CD14-positive monocyte (primary cell): ENCODE measurements at regions not wholly inside any gene's neighbourhood (a gene's known extent, or its start where the extent isn't known, plus 50 kb on each side); places are given as distances from the start of the nearest gene placed in this dataset.

ENCODE experiments used
- DNase-seq, 3 donors: peaks; one replicate each; pipeline ENCODE4 v3.0.0-alpha.2; 2011 to 2022
- H2AFZ ChIP-seq: 2 replicates; pipeline ENCODE4 v1.6.0; 2012; ENCODE audit warnings: mild to moderate bottlenecking, low read depth, low read length, inconsistent platforms; ENCODE audit not compliant: insufficient read depth, poor library complexity, severe bottlenecking
- H3K27ac ChIP-seq, 2 donors: 1 replicate in 1 of 2; 2 replicates in 1 of 2; pipeline ENCODE4 v1.5.1; 2012 to 2013; ENCODE audit warnings: low read length in 2 of 2, control low read depth in 1 of 2, inconsistent platforms in 1 of 2, low read depth in 1 of 2, mild to moderate bottlenecking in 1 of 2
- H3K27me3 ChIP-seq, 2 donors: one replicate each; pipeline versions ENCODE4 v1.6.0 to v1.6.1; 2011 to 2013; ENCODE audit warnings: low read length in 2 of 2; ENCODE audit not compliant: control insufficient read depth in 2 of 2, insufficient read depth in 2 of 2
- H3K36me3 ChIP-seq, 2 donors: replicated peaks in 1 of 2; 1 replicate in 1 of 2; 2 replicates in 1 of 2; pipeline versions ENCODE4 v1.5.1 to v1.6.1; 2012 to 2013; ENCODE audit warnings: low read length in 2 of 2, control low read depth in 1 of 2, inconsistent platforms in 1 of 2, mild to moderate bottlenecking in 1 of 2; ENCODE audit not compliant: insufficient read depth in 2 of 2, control insufficient read depth in 1 of 2
- H3K4me1 ChIP-seq, 2 donors: 1 replicate in 1 of 2; 2 replicates in 1 of 2; pipeline versions ENCODE4 v1.5.1 to v1.6.1; 2012 to 2013; ENCODE audit warnings: low read length in 2 of 2, control low read depth in 1 of 2, inconsistent platforms in 1 of 2, mild to moderate bottlenecking in 1 of 2, moderate library complexity in 1 of 2; ENCODE audit not compliant: insufficient read depth in 2 of 2, control insufficient read depth in 1 of 2
- H3K4me2 ChIP-seq: replicated peaks from 2 replicates; pipeline ENCODE3; 2012; ENCODE audit warnings: low read length, moderate library complexity, mild to moderate bottlenecking; ENCODE audit not compliant: poor library complexity, severe bottlenecking; ENCODE audit errors: extremely low read depth
- H3K4me3 ChIP-seq, 3 experiments: fragments of 200-600 bp in 1 of 3; sonication (generic) in 1 of 3; replicated peaks in 1 of 3; 1 replicate in 2 of 3; 2 replicates in 1 of 3; pipeline ENCODE4 v1.5.1; 2011 to 2013; ENCODE audit warnings: low read length in 3 of 3, mild to moderate bottlenecking in 3 of 3, control low read depth in 2 of 3, low read depth in 2 of 3, inconsistent platforms in 1 of 3, moderate library complexity in 1 of 3
- H3K79me2 ChIP-seq: 2 replicates; pipeline ENCODE4 v1.6.0; 2012; ENCODE audit warnings: mild to moderate bottlenecking, control low read depth, inconsistent platforms, low read length, moderate library complexity; ENCODE audit not compliant: insufficient read depth
- H3K9ac ChIP-seq: 2 replicates; pipeline ENCODE4 v1.6.0; 2017; ENCODE audit warnings: low read length, mild to moderate bottlenecking; ENCODE audit not compliant: insufficient read depth, poor library complexity, severe bottlenecking
- H3K9me3 ChIP-seq, 2 donors: replicated peaks in 1 of 2; 1 replicate in 1 of 2; 2 replicates in 1 of 2; pipeline versions ENCODE4 v1.5.1 to v1.6.1; 2012 to 2013; ENCODE audit warnings: low read length in 2 of 2, control low read depth in 1 of 2; ENCODE audit not compliant: control insufficient read depth in 1 of 2, insufficient read depth in 1 of 2
- H4K20me1 ChIP-seq: 2 replicates; pipeline ENCODE4 v1.6.0; 2012; ENCODE audit warnings: mild to moderate bottlenecking, low read length, control low read depth, moderate library complexity; ENCODE audit not compliant: insufficient read depth
- H3K27ac Mint-ChIP-seq, 7 donors: one replicate each; pipeline ENCODE4 v1.8.0; 2020; ENCODE audit warnings: mild to moderate bottlenecking in 7 of 7, mixed read lengths in 7 of 7, moderate library complexity in 6 of 7, inconsistent platforms in 2 of 7
- H3K27me3 Mint-ChIP-seq, 3 donors: one replicate each; pipeline ENCODE4 v1.8.0; 2021 to 2022; ENCODE audit warnings: low read depth in 3 of 3, mild to moderate bottlenecking in 3 of 3, mixed read lengths in 3 of 3, moderate library complexity in 3 of 3, inconsistent platforms in 1 of 3
- H3K36me3 Mint-ChIP-seq, 2 donors: one replicate each; pipeline ENCODE4 v1.8.0; 2020; ENCODE audit warnings: mixed read lengths in 2 of 2, inconsistent platforms in 1 of 2, mild to moderate bottlenecking in 1 of 2
- H3K4me1 Mint-ChIP-seq: one replicate; pipeline ENCODE4 v1.8.0; 2020; ENCODE audit warnings: mild to moderate bottlenecking, mixed read lengths
- H3K4me3 Mint-ChIP-seq, 2 donors: one replicate each; pipeline ENCODE4 v1.8.0; 2020; ENCODE audit warnings: mild to moderate bottlenecking in 2 of 2, mixed read lengths in 2 of 2, moderate library complexity in 1 of 2
- H3K9me3 Mint-ChIP-seq, 7 donors: one replicate each; pipeline ENCODE4 v1.8.0; 2020 to 2022; ENCODE audit warnings: mixed read lengths in 7 of 7, mild to moderate bottlenecking in 6 of 7, moderate library complexity in 6 of 7, inconsistent platforms in 2 of 7
- WGBS: methylation state at CpG from one replicate; pipeline ENCODE4 v1.1.5; 2013; ENCODE audit warnings: missing lambda C conversion rate; ENCODE audit not compliant: insufficient coverage; 5-methylcytosine and 5-hydroxymethylcytosine counted together
- intact Hi-C, 2 donors: fragments of 100-400 bp; cut with micrococcal nuclease; formaldehyde crosslinking; loops; one replicate each; pipeline versions ENCODE4 v1.15.0 to v1.15.1; 2023
- TF ChIP-seq, protein P1 (sequence below): fragments of 200-600 bp; IDR thresholded peaks from one replicate; pipeline ENCODE4 v1.8.0; 2022; ENCODE audit warnings: antibody characterized with exemption, mild to moderate bottlenecking

GRCh38 chr1:189726806-189727205 lies 750.9 kb downstream of the BRINP3 start:
- Histone ChIP-seq H3K27ac (no peak overlapping the region), H2AFZ (no peak overlapping the region), H3K4me2 (no peak overlapping the region), H3K4me3 (no peak overlapping the region), H3K9ac (no peak overlapping the region), H3K79me2 (no peaks in the 10 kb centered on the region), H3K4me1 (no peaks in the 10 kb centered on the region), H3K9me3 (peaks cover 9% of the 10 kb centered on the region in 2 donors), H3K36me3 (no peaks in the 10 kb centered on the region), H4K20me1 (no peaks in the 10 kb centered on the region), H3K27me3 (no peaks in the 10 kb centered on the region)
- H3K9me3 Mint-ChIP-seq = peaks cover 1 to 9% (median 2%) of the 10 kb centered on the region in 7 donors
- no peak for DNase-seq
- no peaks in the 10 kb centered on the region for H3K36me3 Mint-ChIP-seq
- H3K4me3 Mint-ChIP-seq = no peak overlapping the region
- peaks cover 0 to 1% (median 0%) of the 10 kb centered on the region in 3 donors for H3K27me3 Mint-ChIP-seq
- intact Hi-C loops = no loop called here
- H3K27ac Mint-ChIP-seq = no peak overlapping the region
- TF ChIP-seq, protein P1, sequence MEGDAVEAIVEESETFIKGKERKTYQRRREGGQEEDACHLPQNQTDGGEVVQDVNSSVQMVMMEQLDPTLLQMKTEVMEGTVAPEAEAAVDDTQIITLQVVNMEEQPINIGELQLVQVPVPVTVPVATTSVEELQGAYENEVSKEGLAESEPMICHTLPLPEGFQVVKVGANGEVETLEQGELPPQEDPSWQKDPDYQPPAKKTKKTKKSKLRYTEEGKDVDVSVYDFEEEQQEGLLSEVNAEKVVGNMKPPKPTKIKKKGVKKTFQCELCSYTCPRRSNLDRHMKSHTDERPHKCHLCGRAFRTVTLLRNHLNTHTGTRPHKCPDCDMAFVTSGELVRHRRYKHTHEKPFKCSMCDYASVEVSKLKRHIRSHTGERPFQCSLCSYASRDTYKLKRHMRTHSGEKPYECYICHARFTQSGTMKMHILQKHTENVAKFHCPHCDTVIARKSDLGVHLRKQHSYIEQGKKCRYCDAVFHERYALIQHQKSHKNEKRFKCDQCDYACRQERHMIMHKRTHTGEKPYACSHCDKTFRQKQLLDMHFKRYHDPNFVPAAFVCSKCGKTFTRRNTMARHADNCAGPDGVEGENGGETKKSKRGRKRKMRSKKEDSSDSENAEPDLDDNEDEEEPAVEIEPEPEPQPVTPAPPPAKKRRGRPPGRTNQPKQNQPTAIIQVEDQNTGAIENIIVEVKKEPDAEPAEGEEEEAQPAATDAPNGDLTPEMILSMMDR = no peak
- no peaks in the 10 kb centered on the region for H3K4me1 Mint-ChIP-seq
- WGBS = 100% methylated on average over 2 of the region's 4 CpGs

DNA sequence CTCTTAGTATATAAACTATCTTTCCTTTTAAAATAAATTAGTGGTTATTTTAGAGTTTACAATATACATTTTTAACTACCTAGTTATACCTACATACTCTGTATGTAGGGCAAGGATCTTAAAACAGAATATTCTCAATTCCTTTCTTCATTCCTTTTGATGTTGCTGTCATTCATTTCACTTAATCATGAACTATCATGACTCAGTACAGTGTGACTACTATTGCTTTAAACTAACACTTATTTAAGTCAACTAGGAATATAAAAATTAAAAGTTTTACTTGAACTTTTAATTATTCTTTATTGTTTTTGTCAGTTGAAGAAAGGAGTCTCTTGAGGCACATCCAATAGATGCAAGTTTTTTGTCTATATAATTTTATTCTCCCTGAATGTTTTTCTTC lies 726.4 kb downstream of the BRINP3 start:
- TF ChIP-seq, protein P1 = no peak
- DNase-seq = no peak

More for the DNA sequence above, 726.4 kb downstream of the BRINP3 start:
- no peaks in the 10 kb centered on the region for H3K27me3 Mint-ChIP-seq
- H3K4me1 Mint-ChIP-seq = no peaks in the 10 kb centered on the region
- no peak overlapping the region for H3K27ac ChIP-seq
- no peaks in the 10 kb centered on the region for H3K36me3 Mint-ChIP-seq
- H3K4me3 Mint-ChIP-seq = no peak overlapping the region
- H3K4me2 ChIP-seq = no peak overlapping the region
- H3K9ac ChIP-seq = no peak overlapping the region
- no peak overlapping the region for H3K27ac Mint-ChIP-seq
- no peak overlapping the region for H3K4me3 ChIP-seq
- no peak overlapping the region for H2AFZ ChIP-seq
- peaks cover 0 to 9% of the 10 kb centered on the region in 2 donors for H3K9me3 ChIP-seq
- H3K4me1 ChIP-seq = no peaks in the 10 kb centered on the region
- intact Hi-C loops = no loop called here
- no peaks in the 10 kb centered on the region for H3K36me3 ChIP-seq
- H3K27me3 ChIP-seq = no peaks in the 10 kb centered on the region
- no peaks in the 10 kb centered on the region for H4K20me1 ChIP-seq
- peaks cover 3 to 9% (median 5%) of the 10 kb centered on the region in 7 donors for H3K9me3 Mint-ChIP-seq
- H3K79me2 ChIP-seq = no peaks in the 10 kb centered on the region
